HG03135 (cell line): ENCODE measurements at regions not wholly inside any gene's neighbourhood (a gene's known extent, or its start where the extent isn't known, plus 50 kb on each side); places are given as distances from the start of the nearest gene placed in this dataset.
"Not testable (repeated sequence)": the region's sequence is repeated elsewhere in the genome, so short reads cannot be mapped to it uniquely, and the experiment has no call there.

Experiments
- ATAC-seq: cut with Tn5 transposase; IDR thresholded peaks from one replicate; pipeline ENCODE4 v1.9.1; 2021; ENCODE audit warnings: mild to moderate bottlenecking, moderate library complexity; ENCODE audit not compliant: unreplicated experiment

- no peak for ATAC-seq
Observed at GRCh38 chr10:11691319-11691755, 50.8 kb upstream of the ECHDC3 start.

GRCh38 chr10:11689945-11690736 is 52.0 kb upstream of the ECHDC3 start:
- no peak for ATAC-seq

GRCh38 chr10:11688448-11688795 is 53.8 kb upstream of the ECHDC3 start:
- ATAC-seq, result not testable (repeated sequence)

- no peak for ATAC-seq
Observed at GRCh38 chr10:11687779-11688447, 54.3 kb upstream of the ECHDC3 start.

GRCh38 chr10:11687357-11687771 is 54.8 kb upstream of the ECHDC3 start:
- no peak for ATAC-seq

- no peak for ATAC-seq
Observed at GRCh38 chr10:11685787-11686218, 56.4 kb upstream of the ECHDC3 start.

- peak; percentile 63 for ATAC-seq
Observed at GRCh38 chr10:11684717-11685645, 57.2 kb upstream of the ECHDC3 start.

- ATAC-seq, result peak; percentile 1
Observed at GRCh38 chr10:11684341-11684716, 57.9 kb upstream of the ECHDC3 start.

GRCh38 chr10:11683529-11684320 is 58.5 kb upstream of the ECHDC3 start:
- no peak for ATAC-seq

- no peak for ATAC-seq
Observed at GRCh38 chr10:11682851-11683250, 59.3 kb upstream of the ECHDC3 start.

GRCh38 chr10:11682267-11682683 is 59.9 kb upstream of the ECHDC3 start:
- ATAC-seq, result no peak

GRCh38 chr10:11680496-11680895 is 61.7 kb upstream of the ECHDC3 start:
- ATAC-seq, result no peak

- no peak for ATAC-seq
Observed at GRCh38 chr10:11679946-11680345, 62.2 kb upstream of the ECHDC3 start.

GRCh38 chr10:11678074-11678793 is 63.9 kb upstream of the ECHDC3 start:
- peak; percentile 83 for ATAC-seq

GRCh38 chr10:11677480-11677879 is 64.7 kb upstream of the ECHDC3 start:
- peak; percentile 36 for ATAC-seq

GRCh38 chr10:11673346-11674280 is 62.2 kb upstream of the USP6NL start:
- ATAC-seq, result no peak

- ATAC-seq, result no peak
Observed at GRCh38 chr10:11672836-11673235, 61.4 kb upstream of the USP6NL start.

- no peak for ATAC-seq
Observed at GRCh38 chr10:11670381-11670780, 58.9 kb upstream of the USP6NL start.
